Fibroblast of skin of right quadriceps (primary cell): ENCODE measurements at regions not wholly inside any gene's neighbourhood (a gene's known extent, or its start where the extent isn't known, plus 50 kb on each side); places are given as distances from the start of the nearest gene placed in this dataset.
"Not testable (repeated sequence)": the region's sequence is repeated elsewhere in the genome, so short reads cannot be mapped to it uniquely, and the experiment has no call there.

Experiments
- DNase-seq: peaks from one replicate; pipeline ENCODE4 v3.0.0-alpha.2; 2013

GRCh38 chr5:126099077-126099476, 324.1 kb upstream of the GRAMD2B start:
- DNase-seq: no peak

GRCh38 chr5:126100767-126101166, 322.4 kb upstream of the GRAMD2B start:
- DNase-seq: no peak

GRCh38 chr5:126101901-126102300, 321.3 kb upstream of the GRAMD2B start:
- DNase-seq: no peak

- DNase-seq: no peak
These were observed 320.2 kb upstream of the GRAMD2B start for GRCh38 chr5:126103050-126103449.

GRCh38 chr5:126103868-126104267, 319.3 kb upstream of the GRAMD2B start:
- no peak for DNase-seq

GRCh38 chr5:126104341-126104740, 318.9 kb upstream of the GRAMD2B start:
- no peak for DNase-seq

- peak; percentile 9 for DNase-seq
These were observed 318.3 kb upstream of the GRAMD2B start for GRCh38 chr5:126104951-126105350.

GRCh38 chr5:126106029-126106428, 317.2 kb upstream of the GRAMD2B start:
- no peak for DNase-seq

- peak; percentile 12 for DNase-seq
These were observed 315.8 kb upstream of the GRAMD2B start for GRCh38 chr5:126107381-126107780.

- DNase-seq: no peak
These were observed 314.7 kb upstream of the GRAMD2B start for GRCh38 chr5:126108470-126108869.

- DNase-seq: no peak
These were observed 308.1 kb upstream of the GRAMD2B start for GRCh38 chr5:126115059-126115629.

GRCh38 chr5:126117044-126117443, 306.2 kb upstream of the GRAMD2B start:
- no peak for DNase-seq

GRCh38 chr5:126119887-126120442, 303.2 kb upstream of the GRAMD2B start:
- DNase-seq: peak; percentile 14

GRCh38 chr5:126120939-126121338, 302.3 kb upstream of the GRAMD2B start:
- DNase-seq: no peak

GRCh38 chr5:126122942-126123341, 300.3 kb upstream of the GRAMD2B start:
- DNase-seq: no peak

- DNase-seq: peak; percentile 62
These were observed 298.4 kb upstream of the GRAMD2B start for GRCh38 chr5:126124706-126125345.

- no peak for DNase-seq
These were observed 297.8 kb upstream of the GRAMD2B start for GRCh38 chr5:126125407-126125806.

- DNase-seq: no peak
These were observed 296.6 kb upstream of the GRAMD2B start for GRCh38 chr5:126126574-126126973.

GRCh38 chr5:126127371-126127770, 295.8 kb upstream of the GRAMD2B start:
- not testable (repeated sequence) for DNase-seq

- DNase-seq: no peak
These were observed 293.8 kb upstream of the GRAMD2B start for GRCh38 chr5:126129431-126129830.

- DNase-seq: no peak
These were observed 289.8 kb upstream of the GRAMD2B start for GRCh38 chr5:126133424-126133823.

GRCh38 chr5:126137891-126138280, 285.3 kb upstream of the GRAMD2B start:
- DNase-seq: peak; percentile 83

GRCh38 chr5:126138281-126138931, 284.8 kb upstream of the GRAMD2B start:
- peak; percentile 70 for DNase-seq

- peak; percentile 38 for DNase-seq
These were observed 284.1 kb upstream of the GRAMD2B start for GRCh38 chr5:126139086-126139485.
